ENCODE measurements at regions not wholly inside any gene's neighbourhood (a gene's known extent, or its start where the extent isn't known, plus 50 kb on each side); places are given as distances from the start of the nearest gene placed in this dataset.

DNA sequence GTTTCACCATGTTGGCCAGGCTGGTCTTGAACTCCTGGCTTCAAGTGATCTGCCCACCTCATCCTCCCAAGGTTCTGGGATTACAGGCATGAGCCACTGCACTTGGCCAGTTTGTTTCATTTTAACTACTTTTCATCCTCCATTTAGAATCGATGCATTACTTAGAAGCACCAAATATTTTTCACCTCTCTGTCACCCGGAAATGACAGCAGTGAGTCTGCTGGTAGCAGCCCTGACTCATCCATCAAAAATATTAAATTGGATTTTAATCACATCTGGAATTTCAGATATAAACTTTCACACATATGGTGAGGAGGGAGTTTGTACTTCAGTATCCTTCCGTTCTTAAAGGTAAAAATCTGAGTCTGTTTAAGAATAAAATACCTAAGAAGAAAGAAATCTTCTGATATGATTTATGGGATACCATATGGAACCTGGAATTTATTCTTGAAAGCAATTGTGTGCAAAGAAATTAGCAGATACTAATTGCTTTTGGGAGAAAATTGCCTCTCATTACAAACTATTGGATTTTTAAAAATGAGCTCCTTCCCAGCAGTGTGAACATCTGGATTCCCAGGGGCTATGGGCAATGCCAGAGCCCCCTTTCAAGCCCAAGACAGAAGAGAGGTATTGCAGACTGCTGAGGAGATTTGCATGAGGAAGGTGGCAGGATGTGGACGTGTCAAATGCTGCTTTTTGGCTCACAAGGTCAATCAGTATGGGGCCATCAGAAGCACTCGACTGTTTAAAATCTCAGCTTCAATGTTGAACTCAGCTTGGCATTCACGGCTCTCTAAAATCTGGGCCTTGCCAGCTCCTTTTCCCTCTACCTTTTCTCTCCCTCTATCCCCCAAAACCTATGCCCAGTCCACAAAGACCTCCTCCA, 279.5 kb upstream of the SIX2 start:
- DNase-seq (ENCODE audit: low spot score) = no peak
- no peaks in the 10 kb centered on the region for H3K36me3 Mint-ChIP-seq (ENCODE audit: low read depth)
- peaks cover 8% of the 10 kb centered on the region for H3K27me3 Mint-ChIP-seq (ENCODE audit: low read depth)
- H3K9me3 Mint-ChIP-seq = no peaks in the 10 kb centered on the region
- H3K27ac Mint-ChIP-seq = no peak overlapping the region
- H3K4me3 Mint-ChIP-seq = no peak overlapping the region
- H3K4me1 Mint-ChIP-seq (ENCODE audit: low read depth) = peaks cover 9% of the 10 kb centered on the region

DNA sequence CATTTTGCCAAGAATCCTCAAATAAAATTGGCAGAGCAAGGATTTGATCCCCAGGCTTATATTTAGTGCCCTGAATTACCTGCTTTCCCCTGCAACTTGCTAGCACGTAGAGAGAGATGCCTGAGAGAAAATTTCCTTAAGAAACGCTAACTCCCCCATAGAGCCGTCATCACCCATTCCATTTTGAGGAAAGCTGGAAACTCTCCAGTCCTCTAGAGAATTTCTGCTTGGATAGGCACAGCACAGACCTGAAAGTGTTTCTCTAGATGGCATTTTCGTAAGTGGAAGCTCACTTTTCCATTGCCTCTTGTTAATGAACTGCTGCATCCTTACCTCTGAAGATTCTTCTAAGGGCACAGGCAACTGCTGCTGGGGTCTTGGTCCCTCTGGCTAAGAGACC, 277.8 kb upstream of the SIX2 start:
- Mint-ChIP-seq H3K4me3 (no peak overlapping the region), H3K27me3 (ENCODE audit: low read depth) (peaks cover 5% of the 10 kb centered on the region), H3K36me3 (ENCODE audit: low read depth) (no peaks in the 10 kb centered on the region), H3K9me3 (no peaks in the 10 kb centered on the region), H3K4me1 (ENCODE audit: low read depth) (peaks cover 5% of the 10 kb centered on the region), H3K27ac (no peak overlapping the region)
- DNase-seq (ENCODE audit: low spot score) = no peak

DNA sequence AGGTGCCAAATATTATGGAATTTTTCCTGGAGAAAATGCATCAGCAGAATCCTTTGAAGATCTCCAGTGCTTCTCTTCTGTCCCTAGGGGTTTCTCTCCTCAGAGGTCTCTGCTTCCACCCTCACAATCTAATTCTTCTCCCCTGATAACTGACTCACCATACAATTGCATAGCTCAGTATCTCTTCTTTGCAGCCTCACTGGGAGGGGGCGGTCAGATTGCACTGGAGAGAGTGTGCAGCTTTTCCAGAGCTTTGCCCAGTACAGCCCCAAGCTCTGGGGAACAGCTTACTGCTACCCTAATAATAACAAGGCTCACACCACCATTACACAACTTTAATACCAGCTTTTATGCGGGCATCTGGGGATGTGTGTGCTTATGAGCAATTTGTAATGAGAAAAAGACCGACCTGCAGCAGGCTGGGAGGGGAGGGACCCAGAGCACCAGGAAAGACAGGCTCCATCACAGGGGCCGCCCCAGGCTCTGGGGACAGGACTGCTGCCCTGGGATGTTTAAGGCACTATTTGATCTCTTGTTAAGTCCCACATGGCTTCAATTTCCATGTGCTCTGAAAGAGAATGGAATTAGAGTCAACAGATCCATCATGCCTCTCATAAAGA, 276.6 kb upstream of the SIX2 start:
- peaks cover 5% of the 10 kb centered on the region for H3K4me1 Mint-ChIP-seq (ENCODE audit: low read depth)

DNA sequence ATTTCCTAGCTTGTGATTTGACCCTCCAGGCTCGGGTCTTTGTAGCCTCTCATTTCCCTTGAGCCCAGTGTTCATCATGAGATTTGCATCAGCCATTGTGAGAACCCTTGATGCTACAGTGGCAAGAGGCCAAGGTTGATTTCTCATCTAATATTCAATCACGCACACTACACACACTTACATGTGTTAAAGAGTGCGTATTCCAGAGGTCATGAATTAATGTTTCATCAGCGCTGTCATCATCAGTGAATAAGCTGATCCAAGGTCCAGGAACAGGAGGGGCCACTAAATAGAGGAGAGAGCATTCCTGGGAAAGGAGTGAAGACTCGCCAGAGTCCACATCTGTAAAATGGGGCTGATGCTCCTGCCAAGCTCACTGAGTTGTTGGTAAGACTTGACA, 276.1 kb upstream of the SIX2 start:
- H3K4me1 Mint-ChIP-seq (ENCODE audit: low read depth) = peaks cover 3% of the 10 kb centered on the region
- peaks cover 5% of the 10 kb centered on the region for H3K27me3 Mint-ChIP-seq (ENCODE audit: low read depth)
- DNase-seq (ENCODE audit: low spot score) = no peak
- H3K27ac Mint-ChIP-seq = no peak overlapping the region
- H3K9me3 Mint-ChIP-seq = no peaks in the 10 kb centered on the region
- H3K36me3 Mint-ChIP-seq (ENCODE audit: low read depth) = no peaks in the 10 kb centered on the region
- no peak overlapping the region for H3K4me3 Mint-ChIP-seq

More for the DNA sequence above, 276.6 kb upstream of the SIX2 start:
- no peaks in the 10 kb centered on the region for H3K9me3 Mint-ChIP-seq
- no peak overlapping the region for H3K4me3 Mint-ChIP-seq
- no peak for DNase-seq (ENCODE audit: low spot score)
- no peaks in the 10 kb centered on the region for H3K36me3 Mint-ChIP-seq (ENCODE audit: low read depth)
- no peak overlapping the region for H3K27ac Mint-ChIP-seq
- peaks cover 5% of the 10 kb centered on the region for H3K27me3 Mint-ChIP-seq (ENCODE audit: low read depth)

DNA sequence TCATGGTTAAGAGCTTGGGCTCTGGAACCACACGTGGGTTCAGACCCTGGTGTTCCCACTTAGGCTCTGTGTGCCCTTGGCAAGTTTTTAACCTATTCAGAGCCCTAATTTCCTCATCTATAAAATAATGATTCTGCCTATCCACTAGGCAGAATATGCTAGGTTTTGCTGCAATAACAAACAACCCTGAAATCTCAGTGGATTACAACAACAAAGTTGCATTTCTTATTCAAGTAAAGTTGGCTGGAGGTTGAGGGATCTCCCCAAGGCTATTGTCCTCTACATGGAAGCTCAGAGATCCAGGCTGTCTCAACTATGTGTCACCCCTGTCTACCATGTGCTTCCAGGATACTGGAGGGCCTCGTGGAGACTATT, 275.4 kb upstream of the SIX2 start:
- no peak overlapping the region for H3K4me3 Mint-ChIP-seq
- H3K36me3 Mint-ChIP-seq (ENCODE audit: low read depth) = no peaks in the 10 kb centered on the region
- H3K27ac Mint-ChIP-seq = no peak overlapping the region
- no peak for DNase-seq (ENCODE audit: low spot score)
- H3K4me1 Mint-ChIP-seq (ENCODE audit: low read depth) = no peaks in the 10 kb centered on the region
- peaks cover 7% of the 10 kb centered on the region for H3K27me3 Mint-ChIP-seq (ENCODE audit: low read depth)
- no peaks in the 10 kb centered on the region for H3K9me3 Mint-ChIP-seq

DNA sequence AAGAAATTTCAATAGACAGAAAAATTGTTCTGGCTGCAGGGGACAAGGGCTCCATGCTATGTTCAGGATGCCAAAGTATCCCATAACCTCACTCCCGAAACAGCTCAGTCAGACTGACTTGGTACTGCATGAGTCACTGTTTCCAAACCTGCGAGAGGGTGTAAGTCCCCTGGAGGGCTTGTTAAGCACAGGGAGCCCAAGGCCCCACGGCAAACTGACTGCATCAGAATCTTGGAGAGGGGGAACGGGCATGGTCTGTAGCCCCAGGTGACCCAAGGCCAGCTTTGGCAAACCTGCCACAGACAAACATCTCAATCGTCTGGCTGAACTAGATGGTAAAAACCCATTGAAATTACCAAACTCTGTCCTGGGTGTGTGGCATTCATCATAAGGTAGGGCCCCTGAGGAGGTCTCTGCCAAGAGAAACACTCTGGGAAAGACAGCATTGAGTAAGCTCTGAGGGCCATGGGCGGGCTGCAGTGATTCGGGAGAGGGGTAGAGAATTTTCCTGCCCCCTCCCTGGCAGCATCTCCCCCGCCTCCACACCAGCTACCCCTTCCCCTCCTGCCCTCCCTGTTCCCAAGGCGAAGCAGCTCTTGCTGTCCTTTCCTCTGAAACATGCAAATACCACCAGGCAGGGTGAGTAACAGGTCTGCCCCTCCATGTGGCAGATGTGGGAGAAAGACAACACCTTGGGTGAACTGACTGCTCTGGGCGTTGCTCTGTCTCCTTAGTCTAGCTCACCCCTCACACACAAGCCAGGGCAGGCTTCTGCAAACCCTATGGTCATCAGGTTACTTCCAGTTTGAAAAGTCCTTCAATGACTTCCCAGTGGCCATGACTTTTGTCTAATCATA, 274.7 kb upstream of the SIX2 start:
- Mint-ChIP-seq H3K27ac (no peak overlapping the region), H3K27me3 (ENCODE audit: low read depth) (peaks cover 8% of the 10 kb centered on the region), H3K9me3 (no peaks in the 10 kb centered on the region), H3K4me1 (ENCODE audit: low read depth) (no peaks in the 10 kb centered on the region), H3K36me3 (ENCODE audit: low read depth) (no peaks in the 10 kb centered on the region), H3K4me3 (no peak overlapping the region)
- DNase-seq (ENCODE audit: low spot score) = no peak

DNA sequence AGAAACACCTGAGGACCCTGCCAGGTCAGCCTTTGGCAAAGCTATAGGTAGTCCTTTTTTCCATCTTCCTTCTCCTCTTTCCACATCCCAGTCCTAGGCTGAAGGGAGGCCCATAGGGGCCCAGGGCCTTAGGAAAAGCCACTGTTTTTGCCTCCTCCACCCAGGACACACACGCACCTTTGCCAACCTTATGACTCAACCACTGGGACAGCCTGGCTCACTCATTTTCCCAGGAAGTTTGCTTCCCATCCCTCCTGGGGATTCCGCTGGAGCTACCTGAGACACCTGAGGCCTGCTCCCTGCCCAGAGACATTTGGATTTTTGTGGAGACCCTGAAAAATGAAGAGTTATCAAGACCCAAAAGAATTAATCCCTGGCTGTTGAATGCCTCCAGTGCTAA, 273.4 kb upstream of the SIX2 start:
- H3K9me3 Mint-ChIP-seq = no peaks in the 10 kb centered on the region
- no peaks in the 10 kb centered on the region for H3K36me3 Mint-ChIP-seq (ENCODE audit: low read depth)
- peaks cover 15% of the 10 kb centered on the region for H3K27me3 Mint-ChIP-seq (ENCODE audit: low read depth)
- DNase-seq (ENCODE audit: low spot score) = no peak
- no peak overlapping the region for H3K27ac Mint-ChIP-seq
- no peak overlapping the region for H3K4me3 Mint-ChIP-seq
- H3K4me1 Mint-ChIP-seq (ENCODE audit: low read depth) = no peaks in the 10 kb centered on the region

DNA sequence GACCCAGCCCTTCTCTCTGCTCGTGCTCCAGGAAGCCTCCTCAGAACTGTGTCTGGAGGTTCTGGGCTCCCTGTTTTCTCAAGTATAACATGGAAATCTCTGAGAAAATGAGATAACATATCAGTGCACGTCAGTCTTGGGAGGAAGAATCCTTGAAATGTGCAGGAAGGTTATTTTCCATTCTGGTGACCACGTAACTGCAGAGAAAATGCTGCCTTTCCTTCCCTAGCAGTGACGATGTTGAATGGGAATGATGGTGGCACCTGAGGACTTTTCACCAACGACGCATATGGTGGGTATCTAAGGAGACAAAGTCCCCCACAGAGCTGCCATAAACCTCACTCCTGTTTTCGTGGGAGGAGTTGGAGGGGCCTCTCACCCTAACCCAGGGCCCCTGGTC, 272.1 kb upstream of the SIX2 start:
- Mint-ChIP-seq H3K36me3 (ENCODE audit: low read depth) (no peaks in the 10 kb centered on the region), H3K9me3 (no peaks in the 10 kb centered on the region), H3K4me1 (ENCODE audit: low read depth) (no peaks in the 10 kb centered on the region), H3K27me3 (ENCODE audit: low read depth) (peaks cover 15% of the 10 kb centered on the region), H3K4me3 (no peak overlapping the region), H3K27ac (no peak overlapping the region)
- no peak for DNase-seq (ENCODE audit: low spot score)

DNA sequence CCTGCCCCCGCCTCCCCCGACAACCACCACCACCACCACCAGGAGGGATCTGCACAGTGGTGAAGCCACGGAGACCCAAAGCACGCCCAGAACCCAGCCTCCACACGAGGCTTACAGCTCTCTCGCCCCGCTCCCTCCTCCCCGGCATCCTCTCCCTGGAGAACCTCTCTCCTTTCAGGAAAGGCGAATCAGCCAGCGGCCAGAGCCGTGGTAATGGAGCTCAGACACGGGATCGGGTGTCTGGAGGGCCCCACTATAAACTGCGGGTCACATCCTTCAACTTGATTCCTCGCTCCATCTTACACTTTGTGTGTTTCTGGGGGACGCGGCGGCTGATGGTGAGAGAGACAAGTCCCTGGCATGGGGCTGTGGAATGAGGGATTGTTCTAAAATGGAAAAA, 271.5 kb upstream of the SIX2 start:
- no peaks in the 10 kb centered on the region for H3K4me1 Mint-ChIP-seq (ENCODE audit: low read depth)
- H3K4me3 Mint-ChIP-seq = no peak overlapping the region
- H3K9me3 Mint-ChIP-seq = no peaks in the 10 kb centered on the region
- H3K27me3 Mint-ChIP-seq (ENCODE audit: low read depth) = peaks cover 10% of the 10 kb centered on the region
- no peaks in the 10 kb centered on the region for H3K36me3 Mint-ChIP-seq (ENCODE audit: low read depth)
- H3K27ac Mint-ChIP-seq = no peak overlapping the region
- no peak for DNase-seq (ENCODE audit: low spot score)

DNA sequence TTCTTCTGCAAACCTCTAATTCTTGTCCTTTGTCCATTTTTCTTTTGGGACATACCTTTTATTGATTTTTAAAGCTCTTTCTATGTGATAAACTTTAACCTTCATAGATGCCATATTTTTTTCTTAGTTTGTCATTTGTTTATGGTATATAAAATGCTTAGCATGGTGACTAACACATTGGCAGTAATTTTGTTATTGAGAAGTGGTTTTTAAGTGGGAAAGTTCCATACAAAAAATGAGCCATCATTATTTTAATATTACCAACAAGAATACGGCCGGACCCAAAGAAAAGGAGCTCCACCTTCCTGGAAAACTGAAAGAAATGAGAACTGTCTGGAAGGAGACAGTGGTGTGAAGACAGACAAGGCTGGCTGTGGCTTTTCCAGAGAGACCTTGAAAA, 270.1 kb upstream of the SIX2 start:
- no peak for DNase-seq (ENCODE audit: low spot score)
- Mint-ChIP-seq H3K36me3 (ENCODE audit: low read depth) (no peaks in the 10 kb centered on the region), H3K27me3 (ENCODE audit: low read depth) (peaks cover 14% of the 10 kb centered on the region), H3K9me3 (no peaks in the 10 kb centered on the region), H3K27ac (no peak overlapping the region), H3K4me3 (no peak overlapping the region), H3K4me1 (ENCODE audit: low read depth) (no peaks in the 10 kb centered on the region)

DNA sequence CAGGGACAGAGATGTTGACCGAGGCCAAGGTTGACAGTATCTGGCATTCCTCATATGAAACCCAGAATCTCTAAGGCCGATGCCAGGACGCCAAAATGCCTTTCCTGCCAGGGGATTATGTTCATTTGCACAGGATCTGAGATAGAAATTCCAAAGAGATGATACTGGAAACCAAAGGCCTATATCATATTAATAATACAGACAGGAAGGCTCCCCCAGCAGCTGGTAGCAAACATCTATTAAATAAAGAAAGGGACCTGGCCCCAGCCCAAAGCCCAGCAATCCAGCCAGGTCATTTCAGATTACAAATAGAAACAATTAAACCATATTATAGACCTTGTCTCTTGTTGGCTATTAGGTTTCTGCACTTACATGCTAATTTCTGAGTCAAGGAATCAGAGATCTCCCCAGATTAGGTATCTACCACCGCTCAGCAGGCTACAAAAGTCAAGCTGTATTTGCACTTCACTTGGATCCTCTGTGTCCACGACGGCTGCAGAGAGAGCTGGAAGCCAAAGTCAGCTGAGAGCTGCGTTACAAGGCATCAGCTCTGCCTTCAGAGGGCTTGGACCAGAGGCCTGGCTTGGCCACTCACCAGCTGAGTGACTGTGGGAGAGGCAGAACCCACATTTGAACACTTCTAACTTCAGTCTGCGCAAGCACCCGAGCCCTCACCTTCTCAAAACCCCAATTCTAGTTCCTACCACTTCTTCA, 269.3 kb upstream of the SIX2 start:
- no peak overlapping the region for H3K4me3 Mint-ChIP-seq
- no peaks in the 10 kb centered on the region for H3K4me1 Mint-ChIP-seq (ENCODE audit: low read depth)
- H3K27ac Mint-ChIP-seq = no peak overlapping the region
- H3K27me3 Mint-ChIP-seq (ENCODE audit: low read depth) = peaks cover 14% of the 10 kb centered on the region
- DNase-seq (ENCODE audit: low spot score) = no peak
- H3K9me3 Mint-ChIP-seq = no peaks in the 10 kb centered on the region
- H3K36me3 Mint-ChIP-seq (ENCODE audit: low read depth) = no peaks in the 10 kb centered on the region

DNA sequence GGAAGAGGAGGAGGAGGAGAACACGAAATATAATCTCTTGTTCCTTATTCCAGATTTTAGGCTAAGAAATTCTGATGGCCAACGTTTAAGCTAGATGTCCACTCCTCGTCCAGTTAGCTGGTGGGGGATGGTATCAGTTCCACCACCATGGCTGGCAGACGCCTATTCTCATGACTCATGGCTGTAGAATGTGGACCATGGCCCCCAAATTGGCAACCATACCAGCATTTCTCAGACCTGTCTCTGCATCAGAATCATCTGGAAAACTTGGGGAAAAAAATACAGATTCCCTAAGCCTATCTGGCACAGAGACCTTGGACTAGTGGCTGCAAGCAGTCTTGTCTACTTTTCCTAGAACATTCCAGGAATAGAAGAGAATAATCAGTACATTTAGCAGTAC, 267.7 kb upstream of the SIX2 start:
- no peaks in the 10 kb centered on the region for H3K36me3 Mint-ChIP-seq (ENCODE audit: low read depth)
- no peak for DNase-seq (ENCODE audit: low spot score)
- no peak overlapping the region for H3K4me3 Mint-ChIP-seq
- H3K27ac Mint-ChIP-seq = no peak overlapping the region
- peaks cover 19% of the 10 kb centered on the region for H3K27me3 Mint-ChIP-seq (ENCODE audit: low read depth)
- H3K4me1 Mint-ChIP-seq (ENCODE audit: low read depth) = no peaks in the 10 kb centered on the region
- H3K9me3 Mint-ChIP-seq = no peaks in the 10 kb centered on the region

DNA sequence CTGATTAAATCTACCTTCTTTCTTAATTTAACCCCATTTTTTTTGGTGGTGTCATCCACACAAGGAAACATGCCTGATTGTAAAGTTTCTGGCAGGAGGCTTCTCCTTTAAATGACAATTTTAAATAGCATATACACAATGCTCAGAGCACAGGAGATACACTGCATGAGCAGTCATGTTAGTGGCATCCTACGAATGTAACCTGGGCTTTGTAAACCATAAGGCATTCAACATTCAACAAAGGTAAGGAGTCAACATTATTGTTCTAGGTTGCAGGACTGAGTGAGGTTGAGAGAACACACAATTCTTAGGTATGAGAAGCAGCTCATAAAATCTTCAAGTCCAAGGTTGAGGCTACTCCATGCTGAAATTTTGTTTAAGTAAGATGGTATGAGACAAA, 266.6 kb upstream of the SIX2 start:
- no peak for DNase-seq (ENCODE audit: low spot score)

More for the DNA sequence above, 266.6 kb upstream of the SIX2 start:
- H3K4me1 Mint-ChIP-seq (ENCODE audit: low read depth) = no peaks in the 10 kb centered on the region
- no peak overlapping the region for H3K27ac Mint-ChIP-seq
- H3K36me3 Mint-ChIP-seq (ENCODE audit: low read depth) = no peaks in the 10 kb centered on the region
- H3K4me3 Mint-ChIP-seq = no peak overlapping the region
- no peaks in the 10 kb centered on the region for H3K9me3 Mint-ChIP-seq
- peaks cover 26% of the 10 kb centered on the region for H3K27me3 Mint-ChIP-seq (ENCODE audit: low read depth)
